NCI-H1092 treated with DMSO at 0.1 percent for 48 hours (cell line): ENCODE measurements at regions not wholly inside any gene's neighbourhood (a gene's known extent, or its start where the extent isn't known, plus 50 kb on each side); places are given as distances from the start of the nearest gene placed in this dataset.

Experiments
- DNase-seq: peaks from one replicate; lab custom pipeline; 2025; lab: John Stamatoyannopoulos, UW

DNA sequence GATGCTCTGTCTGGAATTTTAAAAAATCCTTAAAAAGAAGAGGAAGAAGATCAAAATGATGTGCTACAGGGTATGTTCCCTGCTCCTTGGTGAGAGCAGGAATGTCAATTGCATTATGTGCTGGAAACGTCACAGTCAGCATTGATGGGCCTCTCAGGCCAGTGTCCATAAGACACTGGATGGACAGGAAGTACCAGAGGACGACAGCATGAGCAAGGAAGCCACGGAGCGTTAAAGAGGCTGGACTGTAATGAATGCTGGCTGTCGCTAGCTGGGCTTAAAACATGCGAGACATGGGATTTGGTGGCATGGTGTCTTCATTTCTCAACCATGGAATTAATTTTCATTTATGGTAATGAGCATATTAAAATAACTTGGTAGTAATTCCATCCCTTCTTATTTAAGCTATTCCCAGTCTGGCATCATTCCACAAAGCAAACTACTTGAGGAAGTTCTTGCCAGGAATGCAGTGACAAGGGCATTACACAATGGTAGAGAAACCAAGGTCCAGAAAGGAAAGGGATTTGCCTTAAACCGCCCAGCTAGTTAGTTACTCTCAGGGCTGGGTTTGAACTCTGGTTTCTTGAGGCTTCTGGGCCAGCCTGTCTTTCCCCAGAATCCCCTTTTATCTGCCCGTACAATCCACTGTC, 166.6 kb upstream of the SOX4 start:
- DNase-seq = no peak

DNA sequence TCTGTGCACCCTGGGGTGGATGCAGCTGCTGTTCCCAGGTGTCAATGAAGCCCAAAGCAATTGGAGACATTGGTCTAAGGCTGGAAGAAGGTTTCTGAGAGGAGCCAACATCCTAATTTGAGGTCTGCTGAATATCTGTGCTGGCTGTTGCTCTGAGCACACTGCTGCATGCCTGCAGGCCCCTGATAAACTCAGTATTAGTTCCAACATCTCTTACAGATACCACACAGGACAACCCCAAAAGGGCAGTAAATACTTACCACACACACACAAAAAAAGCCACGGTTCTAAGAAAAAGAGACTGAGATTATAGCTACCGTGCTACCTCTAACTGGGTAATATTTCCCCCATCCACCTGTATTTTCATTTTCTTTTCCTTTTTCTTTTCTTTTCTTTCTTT, 164.3 kb upstream of the SOX4 start:
- DNase-seq = no peak

DNA sequence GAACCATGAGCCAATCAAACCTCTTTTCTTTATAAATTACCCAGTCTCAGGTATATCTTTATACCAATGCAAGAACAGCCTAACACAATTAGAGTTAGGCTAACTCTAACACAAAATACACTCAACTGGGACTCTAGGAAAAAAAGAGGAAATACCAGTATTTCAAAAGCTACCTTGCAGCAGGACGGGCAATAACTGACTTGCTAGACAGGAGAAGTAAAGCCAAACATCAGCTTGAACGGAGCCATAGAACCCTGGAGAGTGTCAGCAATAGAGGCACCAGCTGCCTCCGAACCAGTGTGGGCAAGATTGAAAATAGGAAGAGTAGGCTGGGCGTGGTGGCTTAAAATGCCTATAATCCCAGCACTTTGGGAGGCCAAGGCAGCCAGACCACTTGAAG, 162.0 kb upstream of the SOX4 start:
- DNase-seq = no peak

DNA sequence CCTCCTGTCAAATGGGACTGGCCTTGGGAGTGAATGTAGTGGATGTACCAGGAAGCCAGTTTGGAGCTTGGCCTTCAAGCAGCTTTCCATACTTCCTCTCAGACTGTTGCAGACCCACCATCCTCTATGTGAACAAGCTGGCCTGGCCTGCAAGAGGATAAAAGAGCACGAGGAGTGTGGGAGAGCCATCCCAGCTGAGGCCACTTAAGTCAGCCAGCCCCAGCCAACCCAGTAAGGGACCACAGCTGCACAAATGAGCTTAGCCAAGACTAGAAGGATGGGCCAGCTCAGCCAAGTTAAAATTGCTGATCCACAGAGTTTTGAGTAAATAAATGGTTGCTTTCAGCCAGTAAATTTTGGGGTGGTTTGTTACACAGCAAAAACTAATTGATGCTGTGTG, 156.9 kb upstream of the SOX4 start:
- no peak for DNase-seq

DNA sequence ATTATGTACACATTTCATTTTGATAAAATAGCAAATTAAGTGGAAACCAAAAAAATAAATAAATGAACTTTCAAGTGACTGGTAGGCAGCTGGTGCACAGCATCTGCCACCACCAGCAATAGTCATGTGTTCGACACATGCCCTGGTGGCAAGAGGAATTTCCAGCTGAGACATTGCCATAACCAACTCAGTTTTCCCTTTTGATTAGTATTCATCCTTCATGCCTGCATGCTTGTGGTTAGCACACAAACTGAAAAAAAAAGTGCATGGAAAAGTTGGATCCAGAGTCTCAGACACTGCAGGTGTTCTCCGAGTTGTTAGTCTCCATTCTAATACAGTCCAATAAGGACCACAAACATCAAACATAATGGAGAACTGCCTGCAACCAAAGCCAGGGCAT, 156.0 kb upstream of the SOX4 start:
- DNase-seq = no peak

DNA sequence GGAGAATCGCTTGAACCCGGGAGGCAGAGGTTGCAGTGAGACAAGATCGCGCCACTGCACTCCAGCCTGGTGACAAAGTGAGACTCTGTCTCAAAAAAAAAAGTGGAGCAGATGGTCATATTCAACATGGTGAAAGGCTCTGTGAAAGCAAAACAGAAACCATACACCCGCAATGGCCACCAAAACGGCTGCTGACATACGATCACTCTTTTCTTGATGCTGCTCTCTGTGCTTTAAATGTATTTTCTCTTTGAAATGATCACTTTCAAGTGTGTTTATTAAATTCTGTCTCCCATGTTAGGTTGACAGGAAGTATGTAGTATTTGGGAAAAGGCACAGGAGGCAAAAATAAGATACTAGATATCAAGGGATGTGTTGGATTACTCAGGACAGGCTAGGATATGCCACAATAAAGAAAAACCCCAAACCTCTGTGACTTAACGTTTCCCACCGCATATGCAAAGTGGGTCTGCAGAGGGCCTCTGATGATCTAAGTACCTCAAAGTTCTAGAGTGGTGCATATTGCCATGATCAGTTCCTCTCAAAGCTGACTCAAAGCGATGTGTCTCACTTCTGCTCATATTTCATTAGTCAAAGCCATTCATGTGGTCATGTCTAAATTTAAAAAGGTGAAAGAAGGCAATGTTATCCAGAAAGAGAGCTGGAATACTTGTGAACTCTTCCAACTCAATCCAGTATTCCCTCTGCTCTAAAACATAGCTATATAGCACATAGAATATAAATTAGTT, 155.1 kb upstream of the SOX4 start:
- no peak for DNase-seq

DNA sequence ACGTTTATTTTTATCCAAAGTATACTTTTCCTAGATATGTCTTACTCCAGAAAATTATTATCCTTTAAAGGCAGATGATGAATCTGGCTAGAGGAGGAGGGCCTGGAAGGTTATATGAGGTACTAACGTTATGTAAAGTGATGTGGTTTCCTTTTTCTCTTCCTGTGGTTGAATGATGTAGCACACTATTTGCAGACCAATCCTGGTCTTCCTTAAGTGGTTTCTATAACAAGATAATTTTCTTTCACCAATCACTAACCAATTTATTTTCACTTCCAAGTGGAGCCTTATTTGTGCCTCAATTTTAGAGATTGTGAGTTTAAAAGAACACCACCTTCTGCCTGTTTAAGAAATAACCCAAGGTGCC, 154.6 kb upstream of the SOX4 start:
- DNase-seq = no peak

DNA sequence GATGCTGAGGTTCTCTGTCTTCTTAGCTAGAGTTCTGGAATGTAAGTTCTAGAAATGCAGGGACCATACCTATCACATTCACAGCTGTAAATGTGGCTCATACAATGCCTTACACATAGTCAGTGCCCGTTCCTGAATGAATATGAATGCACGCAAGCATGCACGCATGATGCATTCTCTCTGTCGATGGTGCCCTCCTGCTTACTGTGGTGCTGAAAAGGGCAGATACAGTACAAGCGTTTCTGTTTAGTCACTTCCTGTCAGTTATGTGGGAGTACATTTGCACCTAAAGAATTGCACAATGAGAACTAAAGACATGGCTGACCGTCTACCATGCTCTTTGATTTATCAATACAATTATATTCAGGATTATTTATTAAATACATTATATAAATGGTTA, 152.2 kb upstream of the SOX4 start:
- no peak for DNase-seq

DNA sequence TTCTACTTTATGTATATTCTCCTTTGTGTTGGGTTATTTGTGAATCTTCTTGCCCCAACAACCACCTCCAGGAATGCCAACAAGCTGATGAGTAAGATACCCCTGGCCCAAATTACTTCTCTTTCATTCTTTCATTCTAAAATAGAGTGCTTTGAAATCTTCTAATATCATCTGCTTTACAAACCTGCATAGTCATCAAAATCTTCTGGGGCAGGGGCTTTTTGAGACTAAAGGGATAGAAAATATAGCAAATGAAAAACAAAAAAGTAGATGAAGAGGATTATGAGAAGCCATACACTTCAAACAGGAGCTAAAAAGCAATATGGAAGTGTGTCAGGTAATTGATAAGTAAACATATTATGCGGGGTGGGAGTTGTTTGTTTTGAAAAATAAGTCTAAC, 150.7 kb upstream of the SOX4 start:
- DNase-seq = no peak

DNA sequence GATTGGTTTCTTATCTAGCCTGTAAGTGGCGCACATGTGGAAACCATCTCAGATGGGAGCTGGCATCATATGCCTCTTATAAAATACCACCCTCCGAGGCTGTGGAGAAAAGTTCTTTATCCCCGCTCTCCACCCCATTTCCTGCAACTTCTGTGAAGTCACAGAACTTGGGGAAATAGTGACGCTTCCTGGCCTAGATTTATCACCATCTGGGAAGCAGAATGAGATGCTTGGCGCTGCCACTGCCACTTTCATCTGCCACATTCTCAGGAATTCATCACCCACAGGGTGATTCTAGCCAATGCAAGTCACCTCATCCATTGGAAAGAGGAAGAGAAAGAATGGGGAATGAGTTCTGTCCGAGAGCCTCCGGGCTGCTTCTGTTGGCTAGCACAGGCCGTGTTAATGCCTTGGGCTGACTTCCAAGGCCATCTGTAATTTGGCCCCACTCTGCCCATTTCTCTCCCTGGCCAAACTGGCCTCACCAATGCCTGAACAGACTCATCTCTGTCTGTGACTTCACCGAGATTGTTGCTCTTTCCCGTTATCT, 148.8 kb upstream of the SOX4 start:
- DNase-seq = no peak

DNA sequence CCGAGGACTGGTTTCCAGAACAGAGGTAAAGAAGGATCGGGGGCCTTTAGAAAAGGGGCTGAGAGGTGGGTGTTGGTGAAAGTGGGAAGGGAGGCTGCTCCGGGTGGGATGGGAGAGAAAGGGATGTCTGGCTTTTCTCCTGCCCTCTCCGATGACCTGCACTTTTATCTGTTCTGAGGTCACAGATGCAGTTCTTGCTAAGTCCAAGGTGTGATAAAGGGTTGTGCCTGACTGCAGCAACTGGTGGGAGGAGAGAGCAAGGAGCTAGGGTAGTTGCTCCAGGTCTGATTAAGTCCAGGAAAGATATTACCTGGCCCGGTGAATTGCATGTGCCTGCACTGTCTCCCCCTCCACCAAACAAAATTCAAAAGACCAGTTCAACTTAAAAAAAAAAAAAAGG, 145.6 kb upstream of the SOX4 start:
- DNase-seq = no peak

DNA sequence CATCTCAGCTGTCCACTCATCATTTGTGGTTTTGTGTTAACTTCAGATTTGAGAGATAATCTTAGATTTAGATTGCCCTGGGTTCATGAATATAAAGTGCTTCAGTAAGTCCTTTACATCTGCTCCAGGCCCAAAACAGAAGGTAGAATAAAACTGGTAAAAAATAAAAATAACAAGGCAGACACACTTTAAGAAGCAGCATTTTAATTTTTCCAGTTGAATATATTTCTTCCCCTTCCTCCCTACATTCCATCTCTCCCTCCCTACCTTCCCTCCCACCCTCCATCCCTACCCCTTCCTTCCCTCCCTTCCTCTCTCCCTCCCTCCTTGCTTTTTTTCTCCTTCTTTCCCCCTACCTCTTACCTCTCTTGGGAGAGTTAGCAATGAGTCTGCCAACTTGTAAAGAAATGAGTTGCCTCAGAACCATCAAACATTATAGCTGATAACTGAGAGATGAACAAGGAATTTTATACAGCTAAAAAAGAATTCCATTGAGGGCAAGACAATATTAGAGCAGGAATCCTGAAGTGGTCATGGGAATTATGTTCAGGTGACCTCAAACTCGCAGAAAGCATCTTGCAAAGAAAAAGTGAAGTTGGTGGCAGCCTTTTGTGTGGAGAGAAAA, 145.0 kb upstream of the SOX4 start:
- DNase-seq = no peak

DNA sequence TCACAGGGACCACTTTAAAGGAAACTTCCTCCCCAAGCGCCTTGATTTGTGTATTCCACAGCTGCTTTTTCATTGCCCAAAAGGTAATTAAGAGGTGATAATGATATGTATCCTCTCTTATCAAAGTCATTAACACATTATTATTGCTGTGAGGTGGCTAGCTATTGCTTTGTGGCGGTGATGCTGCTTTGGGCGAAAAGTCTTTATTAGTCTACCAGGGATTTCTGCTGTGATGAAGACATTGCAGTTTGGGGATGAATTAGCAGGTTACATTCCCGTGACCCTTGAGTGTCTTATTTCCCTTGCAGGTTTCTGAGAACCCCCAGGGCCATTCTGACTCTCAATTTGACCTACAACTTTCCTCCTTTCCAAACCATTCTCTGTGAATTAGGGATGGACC, 143.4 kb upstream of the SOX4 start:
- DNase-seq = no peak

DNA sequence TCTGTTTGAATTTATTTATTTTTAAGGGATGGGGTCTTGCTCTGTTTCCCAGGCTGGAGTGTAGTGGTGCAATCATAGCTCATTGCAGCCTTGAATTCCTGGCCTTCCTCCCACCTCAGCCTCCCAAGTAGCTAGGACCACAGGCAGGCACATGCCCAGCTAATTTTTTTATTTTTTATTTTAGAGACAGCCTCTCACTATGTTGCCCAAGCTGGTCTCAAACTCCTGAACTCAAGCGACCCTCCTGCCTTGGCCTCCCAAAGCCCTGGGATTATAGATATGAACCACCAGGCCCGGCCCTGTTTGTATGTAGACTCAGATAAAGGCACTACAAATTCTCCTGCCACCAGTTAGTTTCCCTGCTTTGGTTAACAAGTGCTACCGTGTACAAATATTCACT, 142.9 kb upstream of the SOX4 start:
- no peak for DNase-seq

DNA sequence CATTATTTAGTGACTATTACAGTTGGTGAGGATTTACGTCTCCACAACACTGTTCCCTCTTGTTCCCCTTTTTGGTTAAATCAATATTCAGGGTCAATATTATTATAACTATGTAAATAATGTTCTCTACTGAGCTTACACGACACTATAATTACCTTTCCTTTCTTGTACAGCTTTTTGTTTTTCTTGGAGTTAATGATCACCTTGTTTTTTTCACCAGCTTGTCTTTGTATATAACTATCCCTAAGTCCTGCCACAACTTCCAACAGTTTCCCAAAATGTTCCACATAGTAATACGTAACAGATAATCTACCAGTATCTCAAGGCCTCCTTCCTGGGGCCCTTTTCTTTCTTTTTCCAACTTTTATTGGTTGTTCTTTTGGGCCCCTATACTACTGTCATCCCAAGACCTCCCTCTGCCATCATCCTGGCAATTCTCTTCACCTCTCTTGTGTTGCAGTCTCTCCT, 142.0 kb upstream of the SOX4 start:
- DNase-seq = no peak

DNA sequence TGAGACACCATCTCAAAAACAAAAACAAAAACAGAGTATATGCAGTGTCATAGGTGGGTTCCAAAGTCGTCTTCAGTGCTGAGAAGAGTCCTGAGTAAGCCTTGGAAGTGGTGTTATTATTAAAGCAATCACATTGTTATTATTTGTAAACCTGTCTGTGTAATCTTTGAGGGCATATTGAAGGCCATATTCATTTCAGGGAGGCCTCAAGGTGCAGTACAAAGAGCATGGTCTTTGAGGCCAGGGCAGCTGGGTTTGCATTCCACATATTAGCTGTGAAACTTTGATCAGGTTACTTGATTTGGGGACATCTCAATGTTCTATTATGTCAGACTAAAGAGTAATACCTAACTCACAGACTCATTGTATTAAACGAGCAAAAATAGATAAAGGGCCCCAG, 139.3 kb upstream of the SOX4 start:
- DNase-seq = no peak

DNA sequence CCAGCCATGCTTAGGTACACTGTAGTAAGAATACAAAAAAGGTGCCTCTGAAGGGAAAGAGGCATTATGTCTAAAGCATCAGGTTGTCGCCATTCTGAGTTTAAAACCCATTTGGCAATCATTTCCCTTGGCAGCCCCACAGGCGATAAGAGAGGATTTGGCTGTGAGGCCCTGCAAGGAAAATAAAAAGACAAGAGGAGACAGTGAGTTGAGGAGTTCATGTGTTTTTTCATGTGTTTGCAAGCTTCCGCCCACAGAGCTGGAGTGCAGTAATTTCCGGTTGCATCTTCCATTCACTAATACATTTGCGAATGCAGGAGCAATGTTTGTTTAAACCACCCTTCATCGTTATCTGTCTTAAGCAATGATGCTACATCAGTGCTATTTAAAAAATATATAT, 138.5 kb upstream of the SOX4 start:
- DNase-seq = peak; percentile 91

DNA sequence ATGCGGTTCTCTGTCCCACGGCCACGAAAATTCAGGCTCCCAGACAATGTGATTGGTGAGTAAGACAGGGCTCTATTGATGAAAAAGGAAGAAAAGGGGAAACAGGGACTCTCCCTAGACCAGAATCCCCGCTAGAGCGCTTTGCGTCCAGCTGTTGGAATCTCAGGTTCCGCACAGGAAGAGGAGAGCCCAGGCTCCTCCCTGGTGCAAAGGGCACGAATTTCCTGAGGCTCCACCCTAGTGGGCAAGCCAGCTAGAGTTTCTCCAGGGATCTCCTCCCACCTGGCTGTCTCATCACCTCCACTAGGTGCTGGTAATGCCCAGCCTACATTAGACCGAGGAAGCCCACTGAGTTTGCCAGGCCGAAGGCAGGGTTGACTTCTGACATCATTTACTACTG, 135.9 kb upstream of the SOX4 start:
- DNase-seq = no peak

DNA sequence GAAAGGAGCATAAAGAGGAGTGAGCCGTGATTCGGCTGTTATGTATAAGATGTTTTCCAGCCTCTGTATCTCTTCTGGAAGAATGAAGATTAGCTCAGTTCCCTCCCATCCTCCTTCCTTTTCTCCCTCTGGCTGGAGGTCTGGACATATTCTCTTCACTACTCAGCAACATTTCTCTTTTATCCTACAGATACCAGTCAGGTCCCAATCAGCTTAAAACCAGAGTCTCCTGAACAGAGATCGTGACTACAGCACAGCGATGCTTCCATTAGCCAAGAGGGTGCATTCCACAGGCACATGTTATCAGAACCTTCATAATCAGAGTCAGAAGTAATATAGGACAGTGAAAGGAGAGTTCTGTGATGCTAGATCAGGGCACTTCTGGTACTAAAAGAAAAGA, 133.9 kb upstream of the SOX4 start:
- no peak for DNase-seq

DNA sequence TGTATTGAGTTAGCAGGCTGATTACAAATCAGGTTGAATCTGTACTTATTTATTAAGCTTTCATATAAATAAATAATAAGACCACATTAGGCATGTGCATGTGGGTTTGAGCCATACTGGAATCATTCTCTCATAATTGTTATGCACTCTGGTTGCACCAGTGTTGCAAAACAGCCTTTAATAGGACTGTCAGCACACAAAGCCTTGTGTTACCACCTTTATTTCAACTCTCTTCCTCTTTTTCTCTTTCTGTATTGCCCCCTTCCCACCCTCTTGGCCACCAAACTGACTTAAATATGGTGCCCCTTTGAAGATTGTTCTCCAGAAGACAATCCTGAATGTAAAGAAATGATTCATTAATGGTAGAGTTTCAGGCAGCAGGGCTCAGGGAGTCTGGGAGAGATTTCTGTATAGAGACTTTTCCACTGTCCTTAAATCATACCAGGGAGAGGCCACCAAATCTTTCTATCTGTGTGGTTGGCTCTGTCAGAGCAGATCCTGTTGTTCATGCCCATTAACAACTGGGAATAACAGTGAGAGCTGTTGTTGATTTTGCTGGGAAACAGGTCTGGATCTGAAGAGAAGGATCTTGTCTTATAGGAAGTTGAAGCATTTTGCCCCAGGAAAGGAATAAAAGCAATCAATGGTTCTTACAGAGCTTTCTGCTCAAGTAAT, 131.6 kb upstream of the SOX4 start:
- DNase-seq = no peak

DNA sequence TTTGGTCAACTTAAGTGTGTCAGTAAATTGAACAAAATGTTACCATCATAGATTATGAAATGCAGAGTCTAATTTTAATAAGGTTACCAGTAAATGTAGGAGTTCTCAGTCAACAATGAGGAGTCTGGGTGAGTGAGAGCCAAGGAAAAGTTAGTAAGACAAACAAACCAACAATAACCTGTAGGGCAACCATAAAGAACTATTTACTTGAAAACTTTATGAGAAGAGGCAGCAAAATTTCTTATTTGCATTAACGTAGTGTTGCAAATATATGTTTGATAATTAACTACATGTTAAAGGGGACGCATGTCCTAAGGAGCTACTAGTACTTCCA, 131.1 kb upstream of the SOX4 start:
- no peak for DNase-seq

DNA sequence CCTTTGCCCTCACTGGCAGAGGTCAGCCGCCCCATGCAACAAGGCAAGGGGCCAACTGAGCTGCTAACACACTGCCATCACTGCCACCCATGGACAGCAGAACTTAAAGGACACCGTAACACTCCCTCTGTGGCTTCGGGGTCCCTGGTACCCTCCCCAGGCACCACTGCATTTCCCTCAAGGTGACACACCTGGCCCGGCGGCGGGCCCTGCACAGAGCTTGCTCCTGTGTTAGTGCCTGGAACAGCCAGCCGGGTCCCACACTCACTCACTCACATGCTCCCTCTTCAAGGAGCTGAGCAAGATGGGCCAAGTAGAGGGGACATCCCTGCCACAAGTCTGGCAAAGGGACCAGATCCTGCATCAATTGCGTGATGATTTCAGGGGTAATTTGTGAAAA, 126.5 kb upstream of the SOX4 start:
- DNase-seq = no peak

DNA sequence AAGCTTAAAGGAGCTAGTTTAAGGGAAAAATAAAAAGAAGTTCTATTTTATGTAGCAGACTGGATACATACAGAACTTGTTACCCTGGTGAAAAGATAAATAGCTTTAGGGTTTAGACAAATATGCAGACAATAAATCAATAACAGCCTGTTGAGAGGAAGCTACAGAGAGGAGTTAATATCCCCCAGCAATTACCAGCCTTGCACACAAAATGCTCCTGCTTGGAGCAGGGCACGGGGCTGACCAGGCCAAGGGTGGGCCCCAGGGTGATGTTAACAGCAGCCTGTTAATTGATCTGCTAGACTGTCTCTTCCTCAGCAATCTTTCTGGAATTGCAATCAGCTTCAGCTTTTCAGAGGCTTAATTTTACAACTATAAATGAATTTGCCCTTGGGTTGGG, 125.1 kb upstream of the SOX4 start:
- no peak for DNase-seq
